ENCODE measurements at regions not wholly inside any gene's neighbourhood (a gene's known extent, or its start where the extent isn't known, plus 50 kb on each side); places are given as distances from the start of the nearest gene placed in this dataset.

DNA sequence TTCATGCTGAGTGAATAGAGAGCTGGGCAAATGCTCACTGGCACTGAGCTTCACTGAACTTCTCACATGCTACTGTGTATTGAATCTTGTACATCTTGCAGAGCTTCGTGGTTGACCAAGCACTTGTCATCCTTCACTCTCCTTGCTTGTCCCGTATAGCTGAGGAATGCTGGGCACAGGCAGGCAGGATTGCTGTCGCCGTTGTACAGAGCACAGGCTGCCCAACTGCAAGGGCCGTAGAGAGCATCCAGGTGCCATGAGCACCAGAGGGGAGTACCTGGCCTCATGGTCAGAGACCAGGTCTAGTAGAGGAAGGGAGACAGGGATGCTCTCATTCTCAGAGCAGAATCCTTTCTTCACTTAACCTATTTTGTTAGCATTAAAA, 99.8 kb upstream of the RET start:
- TF ChIP-seq CTCF (IDR thresholded peaks at IDR 0.05 in 2 of 3, conservative IDR thresholded peaks at IDR 0.05 in 1 of 3; ENCODE audit: control insufficient read depth in 2 of 3, extremely low read depth in 1 of 3, insufficient read depth in 1 of 3, low read depth in 3 of 3, low read length in 3 of 3), result no peak
- no peak for TF ChIP-seq CREM (IDR thresholded peaks at IDR 0.05; ENCODE audit: low read depth)
- TF ChIP-seq SMAD1 (IDR thresholded peaks at IDR 0.05; ENCODE audit: low read depth, partially characterized antibody), result no peak

Measured in GM12878 (cell line).